ENCODE measurements at regions not wholly inside any gene's neighbourhood (a gene's known extent, or its start where the extent isn't known, plus 50 kb on each side); places are given as distances from the start of the nearest gene placed in this dataset.

DNA sequence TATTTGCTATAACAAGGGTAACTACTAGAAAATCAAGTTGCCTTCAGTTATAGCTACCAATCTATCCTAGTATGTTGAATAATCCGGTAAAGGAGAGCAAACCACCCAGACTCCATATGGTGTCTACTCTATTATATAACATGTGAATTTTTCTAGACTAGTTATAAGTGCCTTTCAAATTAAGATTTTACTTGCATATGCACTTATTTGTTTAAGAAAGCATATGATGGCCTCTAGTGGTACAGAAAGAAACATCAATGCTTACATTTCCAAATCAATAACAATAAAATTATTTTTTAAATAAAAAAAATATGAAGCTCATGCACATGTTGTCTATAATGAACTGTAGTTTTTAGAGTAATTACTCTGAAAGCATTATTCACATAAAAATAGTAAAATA lies 1516.4 kb upstream of the PABPC4L start:
- TF ChIP-seq POLR2A (IDR thresholded peaks at IDR 0.05): no peak
- TF ChIP-seq POLR2AphosphoS5 (IDR thresholded peaks at IDR 0.05; ENCODE audit: insufficient read depth in 1 of 2, low read depth in 1 of 2): no peak
- TF ChIP-seq, protein P1, sequence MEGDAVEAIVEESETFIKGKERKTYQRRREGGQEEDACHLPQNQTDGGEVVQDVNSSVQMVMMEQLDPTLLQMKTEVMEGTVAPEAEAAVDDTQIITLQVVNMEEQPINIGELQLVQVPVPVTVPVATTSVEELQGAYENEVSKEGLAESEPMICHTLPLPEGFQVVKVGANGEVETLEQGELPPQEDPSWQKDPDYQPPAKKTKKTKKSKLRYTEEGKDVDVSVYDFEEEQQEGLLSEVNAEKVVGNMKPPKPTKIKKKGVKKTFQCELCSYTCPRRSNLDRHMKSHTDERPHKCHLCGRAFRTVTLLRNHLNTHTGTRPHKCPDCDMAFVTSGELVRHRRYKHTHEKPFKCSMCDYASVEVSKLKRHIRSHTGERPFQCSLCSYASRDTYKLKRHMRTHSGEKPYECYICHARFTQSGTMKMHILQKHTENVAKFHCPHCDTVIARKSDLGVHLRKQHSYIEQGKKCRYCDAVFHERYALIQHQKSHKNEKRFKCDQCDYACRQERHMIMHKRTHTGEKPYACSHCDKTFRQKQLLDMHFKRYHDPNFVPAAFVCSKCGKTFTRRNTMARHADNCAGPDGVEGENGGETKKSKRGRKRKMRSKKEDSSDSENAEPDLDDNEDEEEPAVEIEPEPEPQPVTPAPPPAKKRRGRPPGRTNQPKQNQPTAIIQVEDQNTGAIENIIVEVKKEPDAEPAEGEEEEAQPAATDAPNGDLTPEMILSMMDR (IDR thresholded peaks at IDR 0.05): no peak

Measured in vagina (tissue), 2 donors.